ENCODE measurements at regions not wholly inside any gene's neighbourhood (a gene's known extent, or its start where the extent isn't known, plus 50 kb on each side); places are given as distances from the start of the nearest gene placed in this dataset.

GRCh38 chr10:29392376-29393021 lies 103.6 kb downstream of the LYZL1 start:
- no peaks in the 10 kb centered on the region for H3K9me3 ChIP-seq (ENCODE audit: insufficient read depth, low read length)
- no peak overlapping the region for H3K27ac ChIP-seq (ENCODE audit: low read length)
- H3K27me3 ChIP-seq (ENCODE audit: low read depth, low read length), result peaks cover 1% of the 10 kb centered on the region; the same call in 1 of the 2 replicates
- H3K4me3 ChIP-seq (ENCODE audit: low read length), result no peak overlapping the region
- H3K4me1 ChIP-seq (ENCODE audit: low read length), result no peaks in the 10 kb centered on the region
- H3K79me2 ChIP-seq (ENCODE audit: low read length), result no peaks in the 10 kb centered on the region
- no peak overlapping the region for H3K9ac ChIP-seq (ENCODE audit: low read length)
- no peak overlapping the region for H2AFZ ChIP-seq (ENCODE audit: low read depth, low read length)
- H3K36me3 ChIP-seq (replicated peaks; ENCODE audit: low read depth, low read length), result no peaks in the 10 kb centered on the region
- TF ChIP-seq EZH2phosphoT487 (IDR thresholded peaks at IDR 0.05; ENCODE audit: low read depth), result no peak
- peak; percentile 63 for TF ChIP-seq CTCF (IDR thresholded peaks at IDR 0.05; ENCODE audit: low read depth, low read length)
- no peak overlapping the region for H3K4me2 ChIP-seq (ENCODE audit: low read length)
- no peaks in the 10 kb centered on the region for H4K20me1 ChIP-seq (ENCODE audit: insufficient read depth, low read length)

GRCh38 chr10:29394321-29394932 lies 105.6 kb downstream of the LYZL1 start:
- H3K4me3 ChIP-seq (ENCODE audit: low read length), result no peak overlapping the region
- H2AFZ ChIP-seq (ENCODE audit: low read depth, low read length), result no peak overlapping the region
- TF ChIP-seq EZH2phosphoT487 (IDR thresholded peaks at IDR 0.05; ENCODE audit: low read depth) (no peak), CTCF (IDR thresholded peaks at IDR 0.05; ENCODE audit: low read depth, low read length) (no peak)
- no peaks in the 10 kb centered on the region for H3K36me3 ChIP-seq (replicated peaks; ENCODE audit: low read depth, low read length)
- H3K27me3 ChIP-seq (ENCODE audit: low read depth, low read length), result no peaks in the 10 kb centered on the region
- H3K9ac ChIP-seq (ENCODE audit: low read length), result no peak overlapping the region
- no peaks in the 10 kb centered on the region for H3K9me3 ChIP-seq (ENCODE audit: insufficient read depth, low read length)
- peaks cover 7% of the 10 kb centered on the region for H3K4me1 ChIP-seq (ENCODE audit: low read length)
- no peaks in the 10 kb centered on the region for H4K20me1 ChIP-seq (ENCODE audit: insufficient read depth, low read length)
- H3K79me2 ChIP-seq (ENCODE audit: low read length), result no peaks in the 10 kb centered on the region
- no peak overlapping the region for H3K4me2 ChIP-seq (ENCODE audit: low read length)
- no peak overlapping the region for H3K27ac ChIP-seq (ENCODE audit: low read length)

- no peak overlapping the region for H3K9ac ChIP-seq (ENCODE audit: low read length)
- H3K9me3 ChIP-seq (ENCODE audit: insufficient read depth, low read length), result no peaks in the 10 kb centered on the region
- peaks cover 12% of the 10 kb centered on the region for H3K4me1 ChIP-seq (ENCODE audit: low read length)
- H3K36me3 ChIP-seq (replicated peaks; ENCODE audit: low read depth, low read length), result no peaks in the 10 kb centered on the region
- no peak overlapping the region for H2AFZ ChIP-seq (ENCODE audit: low read depth, low read length)
- H4K20me1 ChIP-seq (ENCODE audit: insufficient read depth, low read length), result no peaks in the 10 kb centered on the region
- no peaks in the 10 kb centered on the region for H3K79me2 ChIP-seq (ENCODE audit: low read length)
- H3K4me3 ChIP-seq (ENCODE audit: low read length), result no peak overlapping the region
- no peaks in the 10 kb centered on the region for H3K27me3 ChIP-seq (ENCODE audit: low read depth, low read length)
- no peak overlapping the region for H3K27ac ChIP-seq (ENCODE audit: low read length)
- no peak overlapping the region for H3K4me2 ChIP-seq (ENCODE audit: low read length)
- TF ChIP-seq CTCF (IDR thresholded peaks at IDR 0.05; ENCODE audit: low read depth, low read length) (no peak), EZH2phosphoT487 (IDR thresholded peaks at IDR 0.05; ENCODE audit: low read depth) (no peak)
Observed at GRCh38 chr10:29395409-29395808, 106.5 kb downstream of the LYZL1 start.

GRCh38 chr10:29397221-29397620 lies 108.4 kb downstream of the LYZL1 start:
- no peak overlapping the region for H3K4me2 ChIP-seq (ENCODE audit: low read length)
- TF ChIP-seq EZH2phosphoT487 (IDR thresholded peaks at IDR 0.05; ENCODE audit: low read depth) (no peak), CTCF (IDR thresholded peaks at IDR 0.05; ENCODE audit: low read depth, low read length) (no peak)
- H3K4me3 ChIP-seq (ENCODE audit: low read length), result no peak overlapping the region
- no peak overlapping the region for H3K27ac ChIP-seq (ENCODE audit: low read length)
- no peak overlapping the region for H3K9ac ChIP-seq (ENCODE audit: low read length)
- H4K20me1 ChIP-seq (ENCODE audit: insufficient read depth, low read length), result no peaks in the 10 kb centered on the region
- H3K9me3 ChIP-seq (ENCODE audit: insufficient read depth, low read length), result no peaks in the 10 kb centered on the region
- H3K79me2 ChIP-seq (ENCODE audit: low read length), result no peaks in the 10 kb centered on the region
- H2AFZ ChIP-seq (ENCODE audit: low read depth, low read length), result no peak overlapping the region
- H3K4me1 ChIP-seq (ENCODE audit: low read length), result peaks cover 12% of the 10 kb centered on the region
- no peaks in the 10 kb centered on the region for H3K27me3 ChIP-seq (ENCODE audit: low read depth, low read length)
- H3K36me3 ChIP-seq (replicated peaks; ENCODE audit: low read depth, low read length), result no peaks in the 10 kb centered on the region

All from OCI-LY3 (cell line).